ENCODE measurements at regions not wholly inside any gene's neighbourhood (a gene's known extent, or its start where the extent isn't known, plus 50 kb on each side); places are given as distances from the start of the nearest gene placed in this dataset.
A peak's percentile ranks its signal among the peaks of the same experiment; 100 is the strongest.
"Not testable (repeated sequence)": the region's sequence is repeated elsewhere in the genome, so short reads cannot be mapped to it uniquely, and the experiment has no call there.

GRCh38 chr13:102538938-102539337, 57.8 kb upstream of the TPP2 start:
- no peak for DNase-seq (ENCODE audit: low read depth)

DNA sequence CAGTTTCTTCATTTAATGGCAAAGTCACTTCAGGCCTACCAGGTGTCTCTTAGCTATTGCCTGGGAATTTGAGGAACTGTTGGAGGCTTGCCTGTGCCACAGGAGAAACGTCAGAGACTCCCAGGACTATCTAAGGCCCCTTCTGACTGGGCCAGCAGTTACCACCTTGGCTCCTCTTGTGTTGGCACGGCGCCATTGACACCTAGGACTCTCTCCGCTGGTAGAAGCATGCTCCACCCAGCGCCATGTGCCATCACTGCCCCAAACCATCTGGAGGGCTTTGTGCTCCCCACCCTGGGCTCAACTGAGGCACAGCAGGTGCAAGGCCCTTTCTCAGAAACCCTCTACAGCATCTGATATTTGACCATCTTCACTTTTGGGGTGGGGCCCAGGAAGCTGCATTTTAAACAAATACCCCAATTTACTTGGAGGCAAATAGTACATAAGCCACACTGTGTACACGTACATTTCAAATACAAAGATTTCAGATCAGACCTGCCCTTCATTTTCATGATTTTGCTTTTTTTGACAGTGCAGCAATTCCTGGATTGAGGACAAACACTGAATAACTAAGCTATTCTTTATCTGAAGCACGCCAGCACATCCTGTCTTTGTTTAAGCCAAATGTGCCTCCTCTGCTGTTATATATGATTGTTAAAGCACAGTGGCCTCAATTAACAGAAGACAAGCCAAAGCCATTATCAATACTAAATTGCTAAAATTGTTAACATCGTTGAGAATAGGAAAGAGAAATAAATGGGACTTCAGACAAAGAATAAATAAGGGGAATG, 59.9 kb upstream of the TPP2 start:
- no peak for DNase-seq (ENCODE audit: low read depth)

DNA sequence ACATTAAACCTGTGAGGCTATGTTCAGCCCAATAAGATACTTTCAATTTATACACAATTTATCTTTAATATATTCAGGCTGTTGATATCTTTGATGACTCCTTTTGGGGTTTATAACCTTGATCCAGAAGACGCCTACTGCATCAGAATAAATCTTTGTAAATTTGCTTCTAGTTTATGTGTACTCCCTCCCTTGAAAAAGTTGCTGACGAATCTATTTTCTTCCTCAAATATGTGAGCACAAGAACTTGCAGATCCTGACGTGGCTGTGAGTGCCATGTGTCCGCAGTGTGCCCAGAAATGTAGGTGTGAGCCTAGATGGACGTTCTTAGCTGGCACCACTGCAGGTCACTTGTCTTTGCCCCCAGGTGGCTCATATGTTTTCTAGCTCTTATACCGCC, 60.6 kb upstream of the TPP2 start:
- no peak for DNase-seq (ENCODE audit: low read depth)

GRCh38 chr13:102530751-102531150, 66.0 kb upstream of the TPP2 start:
- DNase-seq (ENCODE audit: low read depth): no peak

- DNase-seq (ENCODE audit: low read depth): not testable (repeated sequence)
Measured at GRCh38 chr13:102522251-102522650, 74.5 kb upstream of the TPP2 start.

DNA sequence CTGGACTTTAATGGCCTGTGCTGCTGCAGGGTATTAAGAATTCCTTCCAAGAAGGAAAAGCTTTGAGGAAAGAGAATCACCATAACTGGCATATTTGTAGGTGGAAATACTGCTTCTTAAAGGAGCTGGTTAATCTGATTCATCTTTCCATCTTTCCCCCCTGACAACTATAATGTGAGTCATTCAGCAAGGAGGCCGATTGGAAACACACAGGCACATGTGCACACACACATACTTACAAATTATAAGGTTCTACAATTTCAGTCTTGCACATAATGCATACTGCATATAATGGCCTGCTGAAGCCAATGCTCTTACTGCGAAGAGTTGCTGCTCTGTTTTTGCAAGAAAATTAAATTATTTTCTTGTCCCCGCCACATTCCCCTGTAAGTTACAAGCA, 78.8 kb upstream of the TPP2 start:
- DNase-seq (ENCODE audit: low read depth): peak; percentile 2

DNA sequence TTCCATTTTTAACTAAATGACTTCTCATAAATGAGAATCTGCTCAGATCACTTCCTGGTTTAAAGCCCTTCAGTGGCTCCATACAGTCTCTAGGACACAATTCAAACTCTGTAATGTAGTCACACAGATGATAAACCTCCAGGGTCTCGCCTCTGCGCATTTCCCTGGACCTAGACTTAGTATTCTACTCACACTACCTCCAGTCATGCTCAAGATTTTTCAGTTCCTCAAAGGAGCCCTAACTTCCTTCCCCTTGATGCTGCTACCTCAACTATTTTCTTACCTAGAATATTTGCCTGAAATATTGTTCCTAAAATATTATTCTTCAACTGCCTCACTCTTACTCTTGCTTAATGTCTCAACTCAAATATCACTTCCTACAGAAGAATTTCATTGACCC, 86.7 kb upstream of the TPP2 start:
- no peak for DNase-seq (ENCODE audit: low read depth)

DNA sequence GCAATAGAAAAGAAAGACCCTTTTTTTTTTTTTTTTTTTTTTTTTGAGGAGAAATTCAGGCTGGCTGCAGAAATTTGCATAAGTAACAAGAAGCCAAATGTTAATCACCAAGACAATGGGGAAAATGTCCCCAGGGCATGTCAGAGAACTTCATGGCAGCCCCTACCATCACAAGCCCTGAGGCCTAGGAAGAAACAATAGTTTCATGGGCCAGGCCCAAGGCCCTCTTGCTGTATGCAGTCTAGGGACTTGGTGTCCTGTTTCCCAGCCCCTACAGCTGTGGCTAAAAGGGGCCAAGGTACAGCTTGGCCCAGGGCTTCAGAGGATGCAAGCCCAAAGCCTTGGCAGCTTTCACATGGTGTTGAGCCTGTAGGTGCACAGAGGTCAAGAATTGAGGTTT, 88.4 kb upstream of the TPP2 start:
- DNase-seq (ENCODE audit: low read depth): no peak

DNA sequence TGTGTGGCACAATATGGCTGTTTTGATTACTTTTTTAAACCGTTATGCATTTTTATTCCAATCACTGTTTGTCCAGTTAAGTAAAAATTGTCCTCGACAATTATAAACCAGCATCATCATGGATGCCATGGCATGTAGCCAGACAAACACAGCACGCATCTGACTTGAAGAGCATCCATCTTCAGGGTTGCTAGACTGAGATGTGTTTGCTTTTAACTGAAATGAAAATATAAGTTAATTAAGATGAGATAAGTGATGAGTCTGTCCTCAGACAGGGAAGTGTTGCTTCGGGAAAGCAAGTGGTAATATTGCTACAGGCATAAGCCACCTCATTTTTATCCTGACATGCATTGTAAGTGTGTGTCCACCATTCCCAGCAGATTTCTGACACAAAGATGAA, 92.8 kb upstream of the TPP2 start:
- no peak for DNase-seq (ENCODE audit: low read depth)

- no peak for DNase-seq (ENCODE audit: low read depth)
Measured at GRCh38 chr13:102495663-102496062, 93.8 kb upstream of the FGF14 start.

DNA sequence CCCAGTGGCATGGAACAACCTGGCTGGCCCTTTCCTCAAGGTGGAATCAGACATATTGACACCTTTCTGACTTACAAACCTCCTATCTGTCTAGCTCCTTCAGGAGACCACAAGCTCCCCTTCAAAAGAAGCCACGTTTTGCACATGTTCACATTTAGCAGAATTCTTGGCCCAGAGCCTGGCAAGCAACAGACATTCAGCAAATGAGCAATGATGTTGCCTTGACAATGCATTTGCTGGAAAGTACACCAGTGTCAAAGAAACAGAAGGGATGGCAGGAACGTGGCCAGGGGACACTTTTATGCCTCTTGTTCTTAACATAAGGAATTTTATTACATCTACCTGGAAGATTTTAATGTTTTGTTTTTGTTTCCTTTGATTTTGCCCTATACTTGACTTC, 85.5 kb upstream of the FGF14 start:
- DNase-seq (ENCODE audit: low read depth): no peak

DNA sequence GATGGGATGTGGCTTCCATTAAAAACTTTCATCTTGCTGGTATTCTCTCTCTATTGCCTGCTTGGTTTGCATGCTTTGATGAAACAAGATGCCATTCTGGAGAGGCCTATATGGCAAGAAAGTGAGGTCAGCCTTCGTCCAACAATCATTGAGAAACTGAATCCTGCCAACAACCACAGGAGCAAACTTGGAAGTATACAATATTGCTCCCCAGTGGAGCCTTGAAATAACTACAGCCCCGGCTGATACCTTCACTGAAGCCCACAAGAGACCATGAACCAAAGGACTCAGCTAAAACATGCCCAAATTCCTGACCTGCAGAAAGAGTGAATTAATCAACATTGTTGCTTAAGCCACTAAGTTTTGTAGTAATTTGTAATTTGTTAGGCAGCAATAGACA, 82.5 kb upstream of the FGF14 start:
- DNase-seq (ENCODE audit: low read depth): peak; percentile 10

DNA sequence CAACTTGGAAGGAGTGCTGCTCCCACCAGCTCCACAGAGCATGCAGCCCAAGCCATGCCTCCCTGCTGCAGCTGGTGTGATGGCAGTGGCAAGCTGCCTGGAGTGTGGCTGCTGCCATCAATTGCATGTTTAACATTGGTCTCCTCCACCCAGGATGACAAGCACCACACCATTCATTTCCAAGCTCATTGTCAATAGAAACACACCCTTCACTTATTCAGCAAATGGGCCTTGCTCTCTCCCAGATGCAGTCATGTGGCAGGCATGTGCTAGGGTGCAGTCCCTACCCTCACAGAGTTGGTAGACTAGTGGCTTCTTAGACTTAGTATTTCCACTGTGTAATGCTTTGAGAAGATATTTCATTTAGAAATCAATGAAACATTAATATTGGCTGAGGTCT, 70.8 kb upstream of the FGF14 start:
- no peak for DNase-seq (ENCODE audit: low read depth)

DNA sequence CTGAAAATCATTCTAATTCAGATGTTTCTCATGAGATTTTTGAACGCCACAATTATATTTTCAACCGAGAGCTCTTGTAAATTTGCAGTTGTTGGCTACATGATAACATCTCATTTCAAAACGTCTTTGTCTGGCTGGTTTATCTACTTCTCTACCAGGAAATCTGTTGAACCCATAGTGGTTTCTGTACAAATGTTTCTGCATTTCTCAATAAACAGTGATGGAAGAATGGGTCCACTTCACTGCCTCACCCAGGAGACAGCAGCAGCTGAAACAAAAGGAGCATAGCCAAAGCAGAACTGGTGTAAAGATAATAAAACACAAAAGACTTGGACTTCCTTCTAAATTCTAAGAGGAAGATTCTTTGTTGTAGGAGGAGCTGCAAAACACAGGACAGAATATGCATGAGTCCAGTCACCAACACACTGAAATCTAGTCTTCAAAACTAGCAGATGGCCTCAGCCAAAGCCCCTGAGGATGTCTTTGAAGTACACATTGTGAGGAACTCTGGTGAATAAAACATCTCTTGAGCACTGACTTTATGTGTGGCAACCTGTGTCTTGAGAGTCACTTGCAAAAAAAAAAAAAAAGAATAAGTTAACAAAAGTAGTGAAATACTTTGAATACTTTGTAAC, 68.6 kb upstream of the FGF14 start:
- no peak for DNase-seq (ENCODE audit: low read depth)

DNA sequence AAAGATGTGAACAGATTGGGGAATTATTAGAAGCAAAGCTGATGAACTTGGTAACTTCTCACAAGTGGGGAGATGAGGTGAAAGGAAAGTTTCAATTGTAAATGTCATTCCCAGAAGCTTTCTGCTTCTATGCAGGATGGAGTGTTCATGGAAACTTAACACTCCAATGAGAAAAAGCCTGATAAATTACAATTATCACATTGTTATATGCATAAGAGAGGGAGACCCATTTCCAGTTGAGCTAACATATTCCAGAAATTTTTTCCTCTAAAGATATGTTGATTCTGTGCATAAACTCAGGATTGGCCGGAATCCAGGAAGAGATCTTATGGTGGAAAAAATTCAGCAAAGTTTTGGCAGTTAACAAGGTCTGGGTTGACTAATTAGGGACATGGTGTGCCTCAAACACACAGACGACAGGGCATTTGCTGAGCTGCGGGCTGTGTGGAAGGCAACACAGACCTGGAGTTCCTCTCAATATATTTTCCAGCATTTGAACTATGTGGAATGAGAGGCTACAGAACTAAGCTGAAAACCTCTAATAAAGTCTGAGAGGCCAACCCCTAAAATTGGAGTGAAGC, 64.9 kb upstream of the FGF14 start:
- DNase-seq (ENCODE audit: low read depth): no peak

DNA sequence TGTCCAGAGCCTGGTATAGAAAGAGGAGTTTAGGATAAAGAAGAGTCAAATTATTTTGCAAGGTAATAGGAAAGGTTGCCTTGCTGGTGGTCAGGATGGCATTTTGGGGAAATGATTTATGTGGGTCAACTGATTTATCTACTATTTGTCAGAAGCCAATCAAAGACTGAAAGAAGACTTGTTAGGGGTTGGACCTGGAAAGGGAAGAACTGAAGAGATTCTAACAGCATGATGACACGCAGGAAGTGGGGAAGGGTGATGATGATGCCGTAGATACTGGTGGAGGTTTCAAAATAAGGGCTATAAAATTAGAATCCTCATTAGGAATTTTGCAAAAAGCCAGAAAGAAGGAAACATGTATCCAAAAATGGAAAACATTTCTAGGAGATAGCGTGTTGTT, 60.7 kb upstream of the FGF14 start:
- no peak for DNase-seq (ENCODE audit: low read depth)

DNA sequence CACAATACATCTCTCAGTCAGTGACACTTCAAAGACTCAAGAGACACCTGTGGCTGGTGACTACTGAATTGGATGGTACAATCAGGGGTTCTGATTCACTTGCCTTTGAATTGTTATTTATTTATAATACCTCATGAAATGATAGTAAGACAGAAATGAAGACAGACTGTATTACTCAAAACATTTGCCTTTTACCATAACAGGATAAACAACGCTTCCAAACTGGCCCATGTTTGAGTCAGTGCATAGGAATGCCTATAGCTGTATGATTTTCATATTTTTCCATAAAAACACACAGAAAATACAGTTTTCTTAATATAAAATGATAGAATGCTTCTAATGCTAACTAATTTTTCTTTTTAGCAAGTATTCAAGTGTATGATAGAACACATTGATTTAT, 59.5 kb upstream of the FGF14 start:
- no peak for DNase-seq (ENCODE audit: low read depth)

GRCh38 chr13:102460806-102461205, 59.0 kb upstream of the FGF14 start:
- DNase-seq (ENCODE audit: low read depth): peak; percentile 4

- no peak for DNase-seq (ENCODE audit: low read depth)
Measured at GRCh38 chr13:102452836-102453235, 51.0 kb upstream of the FGF14 start.

Data from LHCN-M2 (cell line).